Hepatocyte (in vitro differentiated cells): ENCODE measurements at regions not wholly inside any gene's neighbourhood (a gene's known extent, or its start where the extent isn't known, plus 50 kb on each side); places are given as distances from the start of the nearest gene placed in this dataset.
"Not testable (repeated sequence)": the region's sequence is repeated elsewhere in the genome, so short reads cannot be mapped to it uniquely, and the experiment has no call there.

Experiments
- DNase-seq: peaks from one replicate; pipeline ENCODE4 v3.0.0-alpha.2; 2016; ENCODE audit warnings: low spot score
- H2AFZ ChIP-seq: fragments of 200-600 bp; sonication (generic); 2 replicates; pipeline ENCODE4 v1.6.0; 2016; ENCODE audit warnings: antibody characterized with exemption, mild to moderate bottlenecking
- H3K27ac ChIP-seq: fragments of 200-600 bp; sonication (generic); 2 replicates; pipeline ENCODE4 v1.5.1; 2016; ENCODE audit warnings: mild to moderate bottlenecking
- H3K27me3 ChIP-seq: fragments of 200-600 bp; sonication (generic); 2 replicates; pipeline ENCODE4 v1.6.1; 2016
- H3K36me3 ChIP-seq: fragments of 200-600 bp; sonication (generic); replicated peaks from 2 replicates; pipeline ENCODE4 v1.5.1; 2016; ENCODE audit warnings: low read depth; ENCODE audit not compliant: insufficient read depth
- H3K4me1 ChIP-seq: fragments of 200-600 bp; sonication (generic); 2 replicates; pipeline ENCODE4 v1.5.1; 2016; ENCODE audit warnings: mild to moderate bottlenecking, moderate library complexity; ENCODE audit not compliant: insufficient read depth
- H3K4me2 ChIP-seq: fragments of 200-600 bp; sonication (generic); 2 replicates; pipeline ENCODE4 v1.6.0; 2016
- H3K4me3 ChIP-seq: fragments of 200-600 bp; sonication (generic); 2 replicates; pipeline ENCODE4 v1.5.1; 2016; ENCODE audit warnings: mild to moderate bottlenecking
- H3K79me2 ChIP-seq: fragments of 200-600 bp; sonication (generic); 2 replicates; pipeline ENCODE4 v1.6.0; 2017; ENCODE audit warnings: mild to moderate bottlenecking
- H3K9me2 ChIP-seq: fragments of 200-600 bp; sonication (generic); replicated peaks from 2 replicates; pipeline ENCODE4 v1.6.0; 2017; ENCODE audit warnings: mild to moderate bottlenecking; ENCODE audit not compliant: insufficient read depth
- H3K9me3 ChIP-seq: fragments of 200-600 bp; sonication (generic); 2 replicates; pipeline ENCODE4 v1.5.1; 2016; ENCODE audit warnings: low read depth, mild to moderate bottlenecking
- H4K20me1 ChIP-seq: fragments of 200-600 bp; sonication (generic); 2 replicates; pipeline ENCODE4 v1.6.0; 2016; ENCODE audit warnings: mild to moderate bottlenecking; ENCODE audit not compliant: insufficient read depth, poor library complexity, severe bottlenecking
- EZH2 ChIP-seq: fragments of 200-600 bp; sonication (generic); IDR thresholded peaks from 2 replicates; pipeline ENCODE4 v1.6.1; 2016; ENCODE audit warnings: antibody characterized with exemption, mild to moderate bottlenecking, borderline replicate concordance
- EZH2phosphoT487 ChIP-seq: fragments of 200-600 bp; sonication (generic); IDR thresholded peaks from one replicate; pipeline ENCODE4 v1.6.1; 2018; ENCODE audit warnings: antibody characterized with exemption, mild to moderate bottlenecking, low read depth, moderate library complexity; ENCODE audit not compliant: unreplicated experiment, severe bottlenecking
- WGBS: methylation state at CpG from one replicate; pipeline ENCODE4 v1.1.6; 2016; ENCODE audit warnings: low lambda C conversion rate; ENCODE audit errors: missing lambda C conversion rate; 5-methylcytosine and 5-hydroxymethylcytosine counted together
- TF ChIP-seq, protein P1 (sequence below): fragments of 200-600 bp; sonication (generic); IDR thresholded peaks from 2 replicates; pipeline ENCODE4 v1.5.1; 2016; ENCODE audit warnings: antibody characterized with exemption, mild to moderate bottlenecking; ENCODE audit not compliant: poor library complexity

GRCh38 chr18:66252703-66253102, 351.2 kb downstream of the CDH19 start:
- no peaks in the 10 kb centered on the region for H3K9me3 ChIP-seq

GRCh38 chr18:66235206-66235605, 368.7 kb downstream of the CDH19 start:
- Histone ChIP-seq H3K9me3 (no peaks in the 10 kb centered on the region), H3K27me3 (no peaks in the 10 kb centered on the region), H3K79me2 (no peaks in the 10 kb centered on the region), H2AFZ (no peak overlapping the region), H3K27ac (no peak overlapping the region), H3K4me3 (no peak overlapping the region), H3K4me1 (no peaks in the 10 kb centered on the region), H4K20me1 (no peaks in the 10 kb centered on the region), H3K36me3 (no peaks in the 10 kb centered on the region), H3K9me2 (no peaks in the 10 kb centered on the region), H3K4me2 (no peak overlapping the region)
- no peak for TF ChIP-seq EZH2phosphoT487
- TF ChIP-seq, protein P1, sequence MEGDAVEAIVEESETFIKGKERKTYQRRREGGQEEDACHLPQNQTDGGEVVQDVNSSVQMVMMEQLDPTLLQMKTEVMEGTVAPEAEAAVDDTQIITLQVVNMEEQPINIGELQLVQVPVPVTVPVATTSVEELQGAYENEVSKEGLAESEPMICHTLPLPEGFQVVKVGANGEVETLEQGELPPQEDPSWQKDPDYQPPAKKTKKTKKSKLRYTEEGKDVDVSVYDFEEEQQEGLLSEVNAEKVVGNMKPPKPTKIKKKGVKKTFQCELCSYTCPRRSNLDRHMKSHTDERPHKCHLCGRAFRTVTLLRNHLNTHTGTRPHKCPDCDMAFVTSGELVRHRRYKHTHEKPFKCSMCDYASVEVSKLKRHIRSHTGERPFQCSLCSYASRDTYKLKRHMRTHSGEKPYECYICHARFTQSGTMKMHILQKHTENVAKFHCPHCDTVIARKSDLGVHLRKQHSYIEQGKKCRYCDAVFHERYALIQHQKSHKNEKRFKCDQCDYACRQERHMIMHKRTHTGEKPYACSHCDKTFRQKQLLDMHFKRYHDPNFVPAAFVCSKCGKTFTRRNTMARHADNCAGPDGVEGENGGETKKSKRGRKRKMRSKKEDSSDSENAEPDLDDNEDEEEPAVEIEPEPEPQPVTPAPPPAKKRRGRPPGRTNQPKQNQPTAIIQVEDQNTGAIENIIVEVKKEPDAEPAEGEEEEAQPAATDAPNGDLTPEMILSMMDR: no peak
- TF ChIP-seq EZH2: no peak
- 59% methylated on average over 2 of the region's 2 CpGs for WGBS
- DNase-seq: no peak

More at GRCh38 chr18:66252703-66253102, 351.2 kb downstream of the CDH19 start:
- Histone ChIP-seq H4K20me1 (no peaks in the 10 kb centered on the region), H3K9me2 (no peaks in the 10 kb centered on the region), H2AFZ (no peak overlapping the region), H3K4me3 (no peak overlapping the region), H3K36me3 (no peaks in the 10 kb centered on the region), H3K79me2 (no peaks in the 10 kb centered on the region), H3K27ac (no peak overlapping the region), H3K4me2 (no peak overlapping the region), H3K27me3 (no peaks in the 10 kb centered on the region), H3K4me1 (no peaks in the 10 kb centered on the region)
- TF ChIP-seq EZH2phosphoT487: no peak
- TF ChIP-seq, protein P1: no peak
- TF ChIP-seq EZH2: no peak
- no peak for DNase-seq
- 55% methylated on average over 1 of the region's 1 CpG for WGBS

GRCh38 chr18:66226782-66227181, 377.1 kb downstream of the CDH19 start:
- H2AFZ ChIP-seq: no peak overlapping the region
- H3K4me3 ChIP-seq: no peak overlapping the region
- no peaks in the 10 kb centered on the region for H3K36me3 ChIP-seq
- no peak for DNase-seq
- H3K79me2 ChIP-seq: no peaks in the 10 kb centered on the region
- H3K27ac ChIP-seq: no peak overlapping the region
- no peaks in the 10 kb centered on the region for H3K9me3 ChIP-seq
- H4K20me1 ChIP-seq: no peaks in the 10 kb centered on the region
- no peak for TF ChIP-seq EZH2
- TF ChIP-seq, protein P1: no peak
- TF ChIP-seq EZH2phosphoT487: no peak
- H3K9me2 ChIP-seq: no peaks in the 10 kb centered on the region
- H3K4me1 ChIP-seq: no peaks in the 10 kb centered on the region
- WGBS: 78% methylated on average over 2 of the region's 2 CpGs
- no peak overlapping the region for H3K4me2 ChIP-seq
- no peaks in the 10 kb centered on the region for H3K27me3 ChIP-seq

GRCh38 chr18:66223317-66223716, 380.6 kb downstream of the CDH19 start:
- not testable (repeated sequence) for H3K4me2 ChIP-seq, H3K79me2 ChIP-seq, H3K27me3 ChIP-seq, H3K9me3 ChIP-seq, H3K4me3 ChIP-seq, H3K27ac ChIP-seq, H2AFZ ChIP-seq, H3K36me3 ChIP-seq, H4K20me1 ChIP-seq, H3K9me2 ChIP-seq, H3K4me1 ChIP-seq, DNase-seq
- 93% methylated on average over 12 of the region's 12 CpGs for WGBS
